Endodermal cell (in vitro differentiated cells): ENCODE measurements at regions not wholly inside any gene's neighbourhood (a gene's known extent, or its start where the extent isn't known, plus 50 kb on each side); places are given as distances from the start of the nearest gene placed in this dataset.
A peak's percentile ranks its signal among the peaks of the same experiment; 100 is the strongest.

Source experiments
- DNase-seq: peaks from one replicate; pipeline ENCODE4 v3.0.0-alpha.2; 2017
- H3K27ac ChIP-seq: 2 replicates; pipeline ENCODE4 v1.5.1; 2013; ENCODE audit warnings: mild to moderate bottlenecking, low read depth, low read length, moderate library complexity
- H3K27me3 ChIP-seq: 2 replicates; pipeline ENCODE4 v1.6.1; 2013; ENCODE audit warnings: mild to moderate bottlenecking, low read length, moderate library complexity; ENCODE audit not compliant: insufficient read depth, control insufficient read depth, poor library complexity, severe bottlenecking
- H3K36me3 ChIP-seq: 2 replicates; pipeline ENCODE4 v1.7.0; 2013; ENCODE audit warnings: mild to moderate bottlenecking, low read length, moderate library complexity; ENCODE audit not compliant: control insufficient read depth, insufficient read depth
- H3K4me1 ChIP-seq: one replicate; pipeline ENCODE4 v1.7.0; 2013; ENCODE audit warnings: low read length; ENCODE audit not compliant: control insufficient read depth, insufficient read depth
- H3K4me3 ChIP-seq: 2 replicates; pipeline ENCODE4 v1.5.1; 2013; ENCODE audit warnings: mild to moderate bottlenecking, low read length, moderate library complexity
- H3K9ac ChIP-seq: 2 replicates; pipeline ENCODE4 v1.6.1; 2013; ENCODE audit warnings: mild to moderate bottlenecking, low read length, moderate library complexity; ENCODE audit not compliant: poor library complexity, severe bottlenecking; ENCODE audit errors: extremely low read depth
- H3K9me3 ChIP-seq: 2 replicates; pipeline ENCODE4 v1.6.1; 2013; ENCODE audit warnings: mild to moderate bottlenecking, low read length, moderate library complexity; ENCODE audit not compliant: control insufficient read depth
- H3K27ac Mint-ChIP-seq: 2 replicates; pipeline ENCODE4 v1.8.0; 2020; ENCODE audit warnings: mixed read lengths
- H3K27me3 Mint-ChIP-seq: 2 replicates; pipeline ENCODE4 v1.8.0; 2021; ENCODE audit warnings: mild to moderate bottlenecking, mixed read lengths; ENCODE audit not compliant: insufficient read depth
- H3K36me3 Mint-ChIP-seq: 2 replicates; pipeline ENCODE4 v1.8.0; 2020; ENCODE audit warnings: low read depth, mixed read lengths
- H3K4me1 Mint-ChIP-seq: 2 replicates; pipeline ENCODE4 v1.8.0; 2020; ENCODE audit warnings: mixed read lengths
- H3K4me3 Mint-ChIP-seq: 2 replicates; pipeline ENCODE4 v1.8.0; 2020; ENCODE audit warnings: mild to moderate bottlenecking, moderate library complexity, mixed read lengths
- H3K9me3 Mint-ChIP-seq: 2 replicates; pipeline ENCODE4 v1.8.0; 2020; ENCODE audit warnings: mild to moderate bottlenecking, mixed read lengths
- CTCF ChIP-seq: fragments of 200-600 bp; sonication (generic); conservative IDR thresholded peaks from 2 replicates; pipeline ENCODE4 v1.5.0; 2021; ENCODE audit warnings: antibody characterized with exemption, mild to moderate bottlenecking
- WGBS, 2 experiments: methylation state at CpG; one replicate each; pipeline versions ENCODE4 v1.1.5 to v1.1.7; 2013; ENCODE audit warnings: missing lambda C conversion rate in 2 of 2, mixed read lengths in 1 of 2; ENCODE audit not compliant: insufficient coverage in 1 of 2, insufficient read length in 1 of 2; 5-methylcytosine and 5-hydroxymethylcytosine counted together

GRCh38 chr5:3116366-3116765 is 364.9 kb upstream of the IRX2 start:
- no peaks in the 10 kb centered on the region for H3K9me3 ChIP-seq
- peaks cover 15% of the 10 kb centered on the region for H3K4me1 ChIP-seq
- peak overlapping the region; percentile 4 for H3K4me3 Mint-ChIP-seq
- H3K27me3 ChIP-seq = peaks cover 15% of the 10 kb centered on the region
- peaks cover 81% of the 10 kb centered on the region for H3K27me3 Mint-ChIP-seq
- H3K4me1 Mint-ChIP-seq = peaks cover 50% of the 10 kb centered on the region
- no peak for TF ChIP-seq CTCF
- no peak overlapping the region for H3K9ac ChIP-seq
- no peak overlapping the region for H3K27ac ChIP-seq
- H3K4me3 ChIP-seq = no peak overlapping the region
- WGBS, 2 experiments = 60 to 61% methylated on average over 17 to 23 of the region's 23 CpGs
- no peaks in the 10 kb centered on the region for H3K36me3 ChIP-seq
- DNase-seq = peak; percentile 66
- H3K36me3 Mint-ChIP-seq = no peaks in the 10 kb centered on the region
- no peaks in the 10 kb centered on the region for H3K9me3 Mint-ChIP-seq
- no peak overlapping the region for H3K27ac Mint-ChIP-seq

- no peak overlapping the region for H3K27ac Mint-ChIP-seq
- peaks cover 15% of the 10 kb centered on the region for H3K27me3 ChIP-seq
- H3K27ac ChIP-seq = no peak overlapping the region
- H3K4me3 Mint-ChIP-seq = no peak overlapping the region
- H3K36me3 ChIP-seq = no peaks in the 10 kb centered on the region
- H3K9me3 Mint-ChIP-seq = no peaks in the 10 kb centered on the region
- H3K4me1 ChIP-seq = peaks cover 13% of the 10 kb centered on the region
- no peak overlapping the region for H3K4me3 ChIP-seq
- no peak for DNase-seq
- WGBS, 2 experiments = 95 to 96% methylated on average over 8 to 14 of the region's 14 CpGs
- H3K9me3 ChIP-seq = no peaks in the 10 kb centered on the region
- no peak overlapping the region for H3K9ac ChIP-seq
- H3K4me1 Mint-ChIP-seq = peaks cover 33% of the 10 kb centered on the region
- no peaks in the 10 kb centered on the region for H3K36me3 Mint-ChIP-seq
- TF ChIP-seq CTCF = no peak
- H3K27me3 Mint-ChIP-seq = peaks cover 78% of the 10 kb centered on the region
These were observed 363.0 kb upstream of the IRX2 start for GRCh38 chr5:3114467-3114866.

GRCh38 chr5:3110371-3110770 is 358.9 kb upstream of the IRX2 start:
- H3K9me3 ChIP-seq = no peaks in the 10 kb centered on the region
- Mint-ChIP-seq H3K27me3 (peaks cover 61% of the 10 kb centered on the region), H3K4me1 (peaks cover 28% of the 10 kb centered on the region), H3K36me3 (no peaks in the 10 kb centered on the region), H3K4me3 (no peak overlapping the region), H3K9me3 (no peaks in the 10 kb centered on the region), H3K27ac (no peak overlapping the region)
- H3K4me1 ChIP-seq = peaks cover 10% of the 10 kb centered on the region
- WGBS, 2 experiments = 92 to 95% methylated on average over 4 to 9 of the region's 9 CpGs
- H3K4me3 ChIP-seq = no peak overlapping the region
- H3K27ac ChIP-seq = no peak overlapping the region
- no peaks in the 10 kb centered on the region for H3K36me3 ChIP-seq
- no peaks in the 10 kb centered on the region for H3K27me3 ChIP-seq
- TF ChIP-seq CTCF = no peak
- DNase-seq = no peak
- H3K9ac ChIP-seq = no peak overlapping the region
